ENCODE measurements at regions not wholly inside any gene's neighbourhood (a gene's known extent, or its start where the extent isn't known, plus 50 kb on each side); places are given as distances from the start of the nearest gene placed in this dataset.

GRCh38 chr4:74618659-74619058 is 173.7 kb downstream of the AREG start:
- no peak for ATAC-seq
- WGBS, 2 donors (ENCODE audit: low coverage in 1 of 2), result 31 to 56% methylated on average over 1 of the region's 1 CpG
- H3K9me3 ChIP-seq, result no peaks in the 10 kb centered on the region

GRCh38 chr4:74619931-74620702 is 174.2 kb downstream of the BTC start:
- ATAC-seq, result no peak
- WGBS, 2 donors (ENCODE audit: low coverage in 1 of 2), result 13 to 23% methylated on average over 1 to 2 of the region's 2 CpGs

More at GRCh38 chr4:74618659-74619058, 173.7 kb downstream of the AREG start:
- peaks cover 0 to 5% (median 0%) of the 10 kb centered on the region in 3 donors for H3K4me1 ChIP-seq
- TF ChIP-seq POLR2A (IDR thresholded peaks at IDR 0.05) (no peak), POLR2AphosphoS5 (IDR thresholded peaks at IDR 0.05) (no peak), EP300 (IDR thresholded peaks at IDR 0.05) (no peak), CTCF (IDR thresholded peaks at IDR 0.05) (no peak)
- no peaks in the 10 kb centered on the region for H3K27me3 ChIP-seq
- no peaks in the 10 kb centered on the region for H3K36me3 ChIP-seq
- H3K4me3 ChIP-seq, result no peak overlapping the region
- no peak overlapping the region for H3K27ac ChIP-seq

GRCh38 chr4:74621616-74622015 is 172.7 kb downstream of the BTC start:
- peaks cover 0 to 15% (median 5%) of the 10 kb centered on the region in 3 donors for H3K4me1 ChIP-seq
- H3K9me3 ChIP-seq, result no peaks in the 10 kb centered on the region
- no peak overlapping the region for H3K4me3 ChIP-seq
- no peak overlapping the region for H3K27ac ChIP-seq
- TF ChIP-seq EP300 (IDR thresholded peaks at IDR 0.05) (no peak), CTCF (IDR thresholded peaks at IDR 0.05) (no peak), POLR2A (IDR thresholded peaks at IDR 0.05) (no peak), POLR2AphosphoS5 (IDR thresholded peaks at IDR 0.05) (no peak)
- H3K27me3 ChIP-seq, result no peaks in the 10 kb centered on the region
- H3K36me3 ChIP-seq, result no peaks in the 10 kb centered on the region
- no peak for ATAC-seq

More at GRCh38 chr4:74619931-74620702, 174.2 kb downstream of the BTC start:
- H3K9me3 ChIP-seq, result no peaks in the 10 kb centered on the region
- no peaks in the 10 kb centered on the region for H3K27me3 ChIP-seq
- no peak overlapping the region for H3K4me3 ChIP-seq
- no peaks in the 10 kb centered on the region for H3K36me3 ChIP-seq
- H3K27ac ChIP-seq, result peak overlapping the region in 1 of 4 donors; percentile 13
- H3K4me1 ChIP-seq, result peaks cover 0 to 10% (median 5%) of the 10 kb centered on the region in 3 donors
- TF ChIP-seq EP300 (IDR thresholded peaks at IDR 0.05) (no peak), CTCF (IDR thresholded peaks at IDR 0.05) (no peak), POLR2A (IDR thresholded peaks at IDR 0.05) (no peak)

- Histone ChIP-seq H3K9me3 (no peaks in the 10 kb centered on the region), H3K4me3 (no peak overlapping the region), H3K36me3 (no peaks in the 10 kb centered on the region), H3K27me3 (no peaks in the 10 kb centered on the region), H3K4me1 (peaks cover 0 to 15% (median 5%) of the 10 kb centered on the region in 3 donors), H3K27ac (no peak overlapping the region)
- WGBS, 2 donors (ENCODE audit: low coverage in 1 of 2), result 17 to 35% methylated on average over 3 of the region's 3 CpGs
- ATAC-seq, result no peak
- TF ChIP-seq EP300 (IDR thresholded peaks at IDR 0.05) (no peak), CTCF (IDR thresholded peaks at IDR 0.05) (peak in 2 of 4 experiments; percentile 22 to 23), POLR2AphosphoS5 (IDR thresholded peaks at IDR 0.05) (no peak), POLR2A (IDR thresholded peaks at IDR 0.05) (no peak)
Observed at GRCh38 chr4:74623041-74623440, 171.3 kb downstream of the BTC start.

All from gastroesophageal sphincter (tissue), 4 donors.